HG03432 (cell line): ENCODE measurements at regions not wholly inside any gene's neighbourhood (a gene's known extent, or its start where the extent isn't known, plus 50 kb on each side); places are given as distances from the start of the nearest gene placed in this dataset.

Experiments used
- ATAC-seq: cut with Tn5 transposase; IDR thresholded peaks from one replicate; pipeline ENCODE4 v1.9.1; 2021; ENCODE audit warnings: mild to moderate bottlenecking, moderate library complexity; ENCODE audit not compliant: unreplicated experiment

- ATAC-seq, result no peak
These were observed 1862.8 kb downstream of the EFNA5 start for GRCh38 chr5:105807951-105808350.

- ATAC-seq, result no peak
These were observed 1863.4 kb downstream of the EFNA5 start for GRCh38 chr5:105807290-105807689.

- no peak for ATAC-seq
These were observed 1864.1 kb downstream of the EFNA5 start for GRCh38 chr5:105806596-105806995.

- ATAC-seq, result no peak
These were observed 1867.3 kb downstream of the EFNA5 start for GRCh38 chr5:105803431-105803830.

- no peak for ATAC-seq
These were observed 1876.2 kb downstream of the EFNA5 start for GRCh38 chr5:105794578-105794977.

GRCh38 chr5:105789246-105789645, 1881.5 kb downstream of the EFNA5 start:
- ATAC-seq, result no peak

GRCh38 chr5:105783811-105784210, 1886.9 kb downstream of the EFNA5 start:
- no peak for ATAC-seq

GRCh38 chr5:105782501-105782900, 1888.2 kb downstream of the EFNA5 start:
- ATAC-seq, result no peak

- peak; percentile 84 for ATAC-seq
These were observed 1897.5 kb downstream of the EFNA5 start for GRCh38 chr5:105773241-105773640.

GRCh38 chr5:105767267-105767666, 1903.5 kb downstream of the EFNA5 start:
- ATAC-seq, result no peak

GRCh38 chr5:105762728-105763127, 1908.0 kb downstream of the EFNA5 start:
- ATAC-seq, result no peak

GRCh38 chr5:105754056-105754455, 1916.7 kb downstream of the EFNA5 start:
- no peak for ATAC-seq

- ATAC-seq, result no peak
These were observed 1917.9 kb downstream of the EFNA5 start for GRCh38 chr5:105752801-105753200.

GRCh38 chr5:105751908-105752307, 1918.8 kb downstream of the EFNA5 start:
- no peak for ATAC-seq

- no peak for ATAC-seq
These were observed 1925.6 kb downstream of the EFNA5 start for GRCh38 chr5:105745111-105745510.

GRCh38 chr5:105740242-105740641, 1930.5 kb downstream of the EFNA5 start:
- ATAC-seq, result peak; percentile 65

- peak; percentile 54 for ATAC-seq
These were observed 1931.0 kb downstream of the EFNA5 start for GRCh38 chr5:105739732-105740131.

- ATAC-seq, result no peak
These were observed 1935.0 kb downstream of the EFNA5 start for GRCh38 chr5:105735704-105736103.

- no peak for ATAC-seq
These were observed 1939.8 kb downstream of the EFNA5 start for GRCh38 chr5:105730982-105731381.

GRCh38 chr5:105726093-105726492, 1944.6 kb downstream of the EFNA5 start:
- no peak for ATAC-seq

- no peak for ATAC-seq
These were observed 1962.3 kb downstream of the EFNA5 start for GRCh38 chr5:105708442-105708841.

GRCh38 chr5:105702323-105702722, 1968.4 kb downstream of the EFNA5 start:
- ATAC-seq, result no peak

- no peak for ATAC-seq
These were observed 1974.3 kb downstream of the EFNA5 start for GRCh38 chr5:105696440-105696839.

GRCh38 chr5:105695941-105696340, 1974.8 kb downstream of the EFNA5 start:
- ATAC-seq, result no peak
